Glutamatergic neuron (in vitro differentiated cells): ENCODE measurements at regions not wholly inside any gene's neighbourhood (a gene's known extent, or its start where the extent isn't known, plus 50 kb on each side); places are given as distances from the start of the nearest gene placed in this dataset.
"Not testable (repeated sequence)": the region's sequence is repeated elsewhere in the genome, so short reads cannot be mapped to it uniquely, and the experiment has no call there.

Source experiments
- DNase-seq: peaks from one replicate; pipeline ENCODE4 v3.0.0; 2022
- H3K27ac Mint-ChIP-seq: one replicate; pipeline ENCODE4 v1.8.0; 2020; ENCODE audit warnings: mild to moderate bottlenecking, mixed read lengths, inconsistent platforms; ENCODE audit not compliant: unreplicated experiment
- H3K27me3 Mint-ChIP-seq: one replicate; pipeline ENCODE4 v1.8.0; 2020; ENCODE audit warnings: mild to moderate bottlenecking, moderate library complexity, mixed read lengths, inconsistent platforms; ENCODE audit not compliant: unreplicated experiment
- H3K36me3 Mint-ChIP-seq: one replicate; pipeline ENCODE4 v1.8.0; 2020; ENCODE audit warnings: mild to moderate bottlenecking, mixed read lengths, inconsistent platforms; ENCODE audit not compliant: unreplicated experiment
- H3K4me1 Mint-ChIP-seq: one replicate; pipeline ENCODE4 v1.8.0; 2020; ENCODE audit warnings: mild to moderate bottlenecking, low read depth, mixed read lengths, inconsistent platforms; ENCODE audit not compliant: unreplicated experiment
- H3K4me3 Mint-ChIP-seq: one replicate; pipeline ENCODE4 v1.8.0; 2020; ENCODE audit warnings: mild to moderate bottlenecking, mixed read lengths, inconsistent platforms; ENCODE audit not compliant: unreplicated experiment
- H3K9me3 Mint-ChIP-seq: one replicate; pipeline ENCODE4 v1.8.0; 2020; ENCODE audit warnings: mild to moderate bottlenecking, moderate library complexity, mixed read lengths, inconsistent platforms; ENCODE audit not compliant: unreplicated experiment
- TF ChIP-seq, protein P1 (sequence below): fragments of 200-600 bp; sonication (generic); IDR thresholded peaks from one replicate; pipeline ENCODE4 v1.5.0; 2021; ENCODE audit not compliant: partially characterized antibody, unreplicated experiment

DNA sequence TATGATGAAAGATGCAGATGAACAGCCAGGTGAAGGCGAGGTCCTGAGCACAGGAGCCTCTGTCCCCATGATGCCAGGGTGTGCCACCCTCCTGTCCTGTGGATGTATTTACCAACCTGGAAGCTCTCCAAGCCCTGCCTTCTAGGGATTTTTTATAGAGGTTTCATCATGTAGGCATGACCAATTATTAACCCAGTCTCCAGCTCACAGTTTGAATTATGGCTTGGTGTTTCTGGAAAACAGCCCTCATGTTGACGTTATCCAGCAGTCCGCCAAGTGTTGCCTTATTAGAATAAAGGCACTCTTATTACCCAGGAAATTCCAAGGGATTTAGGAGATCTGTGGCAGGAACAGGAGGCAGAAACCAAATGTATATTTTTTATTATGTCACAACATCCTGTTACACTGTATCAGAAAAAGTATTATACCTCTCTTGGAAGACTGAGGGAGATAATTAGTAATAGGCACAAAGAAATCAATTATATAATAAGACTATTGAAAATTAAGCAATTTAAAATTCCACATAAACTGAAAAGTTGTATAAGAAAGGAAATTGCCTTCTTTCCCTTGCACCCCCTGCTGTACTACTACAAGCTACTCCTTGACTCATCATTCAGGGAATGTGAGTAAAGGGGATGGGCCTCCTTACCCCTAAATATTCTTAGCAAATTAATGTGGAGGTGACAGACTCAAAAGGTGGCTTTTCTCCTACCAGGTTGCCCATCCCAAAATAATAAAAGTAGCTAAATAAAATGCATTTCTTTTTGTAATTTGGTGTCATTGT lies 129.6 kb downstream of the ZNF330 start:
- H3K9me3 Mint-ChIP-seq, result no peaks in the 10 kb centered on the region

DNA sequence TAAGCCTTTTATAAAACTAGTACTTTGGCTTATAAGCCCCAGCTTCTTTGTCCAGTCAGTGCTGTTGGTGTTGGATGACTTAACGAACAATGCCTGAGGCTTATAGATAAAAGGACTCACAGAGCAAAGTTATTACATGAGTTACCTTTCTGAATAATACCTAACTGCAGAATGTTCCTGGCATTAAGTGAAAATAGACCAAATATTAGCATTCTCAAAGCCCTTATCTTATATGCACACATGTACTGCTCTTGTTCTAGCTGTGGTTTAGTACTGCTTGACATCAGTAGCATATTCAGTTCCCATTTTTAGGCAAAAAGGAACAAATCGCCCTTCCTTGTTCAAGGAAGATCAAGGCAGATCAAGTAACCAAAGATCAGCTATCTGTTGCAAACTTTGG lies 131.6 kb downstream of the ZNF330 start:
- Mint-ChIP-seq H3K4me3 (no peak overlapping the region), H3K27ac (no peak overlapping the region), H3K4me1 (no peaks in the 10 kb centered on the region)

More for the DNA sequence above, 129.6 kb downstream of the ZNF330 start:
- Mint-ChIP-seq H3K4me3 (no peak overlapping the region), H3K27me3 (no peaks in the 10 kb centered on the region), H3K27ac (no peak overlapping the region), H3K4me1 (no peaks in the 10 kb centered on the region), H3K36me3 (no peaks in the 10 kb centered on the region)
- DNase-seq, result no peak
- TF ChIP-seq, protein P1, sequence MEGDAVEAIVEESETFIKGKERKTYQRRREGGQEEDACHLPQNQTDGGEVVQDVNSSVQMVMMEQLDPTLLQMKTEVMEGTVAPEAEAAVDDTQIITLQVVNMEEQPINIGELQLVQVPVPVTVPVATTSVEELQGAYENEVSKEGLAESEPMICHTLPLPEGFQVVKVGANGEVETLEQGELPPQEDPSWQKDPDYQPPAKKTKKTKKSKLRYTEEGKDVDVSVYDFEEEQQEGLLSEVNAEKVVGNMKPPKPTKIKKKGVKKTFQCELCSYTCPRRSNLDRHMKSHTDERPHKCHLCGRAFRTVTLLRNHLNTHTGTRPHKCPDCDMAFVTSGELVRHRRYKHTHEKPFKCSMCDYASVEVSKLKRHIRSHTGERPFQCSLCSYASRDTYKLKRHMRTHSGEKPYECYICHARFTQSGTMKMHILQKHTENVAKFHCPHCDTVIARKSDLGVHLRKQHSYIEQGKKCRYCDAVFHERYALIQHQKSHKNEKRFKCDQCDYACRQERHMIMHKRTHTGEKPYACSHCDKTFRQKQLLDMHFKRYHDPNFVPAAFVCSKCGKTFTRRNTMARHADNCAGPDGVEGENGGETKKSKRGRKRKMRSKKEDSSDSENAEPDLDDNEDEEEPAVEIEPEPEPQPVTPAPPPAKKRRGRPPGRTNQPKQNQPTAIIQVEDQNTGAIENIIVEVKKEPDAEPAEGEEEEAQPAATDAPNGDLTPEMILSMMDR, result no peak

DNA sequence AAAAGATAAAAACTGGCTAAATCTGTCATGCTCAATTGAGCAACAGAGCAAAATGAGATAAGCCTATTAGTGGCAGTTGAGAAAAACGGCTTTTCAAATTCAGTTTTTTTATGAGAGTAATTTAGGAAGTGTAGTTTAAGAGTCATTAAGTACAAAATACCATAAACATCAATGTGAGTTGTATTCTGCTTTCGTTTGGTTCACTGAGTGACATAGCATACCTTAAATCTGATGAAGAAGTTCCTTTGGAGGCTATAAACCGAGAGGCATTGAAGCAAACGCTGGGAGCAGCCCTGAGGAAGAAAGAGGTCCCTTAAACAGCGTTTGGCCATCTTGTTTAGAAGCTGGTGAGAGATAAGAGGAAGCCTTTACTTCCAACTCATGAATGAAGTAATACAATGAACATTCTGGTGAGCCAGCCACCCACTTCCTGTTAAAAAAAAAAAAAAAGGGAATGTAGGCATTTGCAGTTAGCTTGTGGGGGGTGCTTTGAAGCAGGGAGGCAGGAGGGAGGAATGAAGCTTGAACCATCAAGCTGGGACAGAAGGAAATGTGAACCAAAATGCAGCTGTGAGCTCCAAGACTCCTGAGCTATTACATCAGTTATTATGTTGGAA lies 132.3 kb downstream of the ZNF330 start:
- Mint-ChIP-seq H3K4me3 (no peak overlapping the region), H3K9me3 (no peaks in the 10 kb centered on the region), H3K27ac (no peak overlapping the region), H3K36me3 (no peaks in the 10 kb centered on the region), H3K27me3 (no peaks in the 10 kb centered on the region), H3K4me1 (no peaks in the 10 kb centered on the region)
- DNase-seq, result no peak
- TF ChIP-seq, protein P1, result no peak

More for the DNA sequence above, 131.6 kb downstream of the ZNF330 start:
- DNase-seq, result no peak
- Mint-ChIP-seq H3K9me3 (no peaks in the 10 kb centered on the region), H3K27me3 (no peaks in the 10 kb centered on the region), H3K36me3 (no peaks in the 10 kb centered on the region)
- TF ChIP-seq, protein P1, result no peak

DNA sequence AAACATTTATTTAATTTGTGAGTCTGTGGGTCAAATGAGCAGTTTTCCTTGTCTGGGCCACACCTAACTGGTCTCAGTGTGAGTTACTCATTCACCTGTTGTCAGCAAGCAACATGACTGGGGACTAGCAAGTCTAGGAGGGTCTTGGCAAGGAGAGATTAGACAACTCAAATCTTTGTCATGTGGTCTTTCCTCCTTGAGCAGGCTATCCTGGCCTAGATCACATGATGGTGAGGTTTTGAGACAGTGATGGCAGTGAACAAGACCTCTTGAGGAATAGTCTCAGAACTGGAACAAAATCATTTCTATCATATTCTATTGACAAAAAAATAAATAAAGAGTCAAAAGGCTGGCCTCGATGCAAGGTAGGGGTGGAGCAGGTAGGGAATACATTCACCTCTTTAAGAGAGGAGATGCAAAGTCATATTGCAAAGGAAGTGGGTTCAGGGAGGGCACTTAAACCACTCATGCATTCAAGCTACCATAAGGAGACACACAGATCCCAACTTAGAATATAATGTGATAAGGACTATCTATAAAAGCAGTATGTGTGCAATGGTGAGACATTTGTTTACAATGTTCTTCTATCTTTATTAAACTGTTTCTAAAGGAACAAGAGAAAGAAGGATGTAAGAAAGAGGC lies 135.7 kb downstream of the ZNF330 start:
- H3K9me3 Mint-ChIP-seq, result no peaks in the 10 kb centered on the region
- H3K4me1 Mint-ChIP-seq, result no peaks in the 10 kb centered on the region
- H3K27ac Mint-ChIP-seq, result no peak overlapping the region
- no peak overlapping the region for H3K4me3 Mint-ChIP-seq
- H3K27me3 Mint-ChIP-seq, result no peaks in the 10 kb centered on the region
- H3K36me3 Mint-ChIP-seq, result no peaks in the 10 kb centered on the region
- TF ChIP-seq, protein P1, result no peak
- DNase-seq, result no peak

DNA sequence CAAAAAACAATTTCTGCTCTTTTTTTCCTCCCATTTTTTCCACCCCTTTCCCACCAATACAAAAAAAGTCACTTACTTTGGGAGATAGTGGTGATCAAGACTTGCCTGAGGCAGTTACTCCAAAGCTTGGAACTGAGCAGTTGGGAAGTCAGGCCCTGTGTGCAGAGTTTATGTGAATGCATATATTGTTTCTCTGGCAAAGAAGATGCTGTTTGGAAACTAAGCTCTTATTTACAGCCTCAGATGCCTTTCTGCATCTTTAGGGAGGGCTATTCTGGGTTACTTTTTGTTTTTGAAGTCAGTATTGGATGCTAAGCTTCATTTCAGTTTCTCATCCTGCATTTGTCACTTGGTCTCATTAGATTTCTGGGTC lies 136.3 kb downstream of the ZNF330 start:
- no peak overlapping the region for H3K27ac Mint-ChIP-seq
- TF ChIP-seq, protein P1, result no peak
- DNase-seq, result no peak
- no peak overlapping the region for H3K4me3 Mint-ChIP-seq
- no peaks in the 10 kb centered on the region for H3K9me3 Mint-ChIP-seq
- no peaks in the 10 kb centered on the region for H3K4me1 Mint-ChIP-seq
- H3K27me3 Mint-ChIP-seq, result no peaks in the 10 kb centered on the region
- no peaks in the 10 kb centered on the region for H3K36me3 Mint-ChIP-seq

DNA sequence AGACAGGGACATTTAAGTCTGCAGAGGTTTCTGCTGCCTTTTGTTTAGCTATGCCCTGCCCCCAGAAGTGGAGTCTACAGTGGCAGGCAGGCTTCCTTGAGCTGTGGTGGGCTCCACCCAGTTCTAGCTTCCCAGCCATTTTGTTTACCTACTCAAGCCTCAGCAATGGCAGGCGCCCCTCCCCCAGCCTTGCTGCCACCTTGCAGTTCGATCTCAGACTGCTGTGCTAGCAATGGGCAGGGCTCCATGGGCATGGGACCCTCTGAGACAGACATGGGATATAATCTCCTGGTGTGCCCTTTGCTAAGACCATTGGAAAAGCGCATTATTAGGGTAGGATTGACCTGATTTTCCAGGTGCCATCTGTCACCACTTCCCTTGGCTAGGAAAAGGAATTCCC lies 147.5 kb downstream of the ZNF330 start:
- H3K9me3 Mint-ChIP-seq, H3K36me3 Mint-ChIP-seq, H3K4me1 Mint-ChIP-seq, H3K27ac Mint-ChIP-seq, H3K27me3 Mint-ChIP-seq, DNase-seq, H3K4me3 Mint-ChIP-seq: not testable (repeated sequence)
